ENCODE measurements at regions not wholly inside any gene's neighbourhood (a gene's known extent, or its start where the extent isn't known, plus 50 kb on each side); places are given as distances from the start of the nearest gene placed in this dataset.

DNA sequence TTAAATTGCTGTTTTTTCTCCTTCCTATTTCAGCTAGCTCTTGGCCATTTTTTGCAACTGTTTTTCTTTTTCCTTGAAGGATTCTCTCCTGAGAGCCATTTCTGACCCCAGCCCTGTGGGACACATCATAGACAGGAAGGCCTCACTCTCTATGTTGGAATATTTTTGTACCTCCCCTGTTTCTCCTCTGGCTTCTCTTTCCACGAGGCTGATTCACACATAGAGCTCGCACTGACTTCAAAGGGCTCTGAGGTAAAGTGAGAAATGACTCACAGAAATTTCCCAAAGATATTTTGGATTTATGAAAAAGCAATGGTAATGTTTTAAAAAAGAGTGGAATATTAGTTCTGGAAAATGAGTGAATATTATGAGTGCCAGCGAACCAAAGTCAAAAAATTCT is 181.7 kb upstream of the IGFBP7 start:
- Mint-ChIP-seq H3K9me3 (no peaks in the 10 kb centered on the region), H3K36me3 (ENCODE audit: low read depth) (no peaks in the 10 kb centered on the region), H3K4me3 (no peak overlapping the region), H3K27me3 (no peaks in the 10 kb centered on the region), H3K27ac (no peak overlapping the region), H3K4me1 (ENCODE audit: low read depth) (no peaks in the 10 kb centered on the region)

DNA sequence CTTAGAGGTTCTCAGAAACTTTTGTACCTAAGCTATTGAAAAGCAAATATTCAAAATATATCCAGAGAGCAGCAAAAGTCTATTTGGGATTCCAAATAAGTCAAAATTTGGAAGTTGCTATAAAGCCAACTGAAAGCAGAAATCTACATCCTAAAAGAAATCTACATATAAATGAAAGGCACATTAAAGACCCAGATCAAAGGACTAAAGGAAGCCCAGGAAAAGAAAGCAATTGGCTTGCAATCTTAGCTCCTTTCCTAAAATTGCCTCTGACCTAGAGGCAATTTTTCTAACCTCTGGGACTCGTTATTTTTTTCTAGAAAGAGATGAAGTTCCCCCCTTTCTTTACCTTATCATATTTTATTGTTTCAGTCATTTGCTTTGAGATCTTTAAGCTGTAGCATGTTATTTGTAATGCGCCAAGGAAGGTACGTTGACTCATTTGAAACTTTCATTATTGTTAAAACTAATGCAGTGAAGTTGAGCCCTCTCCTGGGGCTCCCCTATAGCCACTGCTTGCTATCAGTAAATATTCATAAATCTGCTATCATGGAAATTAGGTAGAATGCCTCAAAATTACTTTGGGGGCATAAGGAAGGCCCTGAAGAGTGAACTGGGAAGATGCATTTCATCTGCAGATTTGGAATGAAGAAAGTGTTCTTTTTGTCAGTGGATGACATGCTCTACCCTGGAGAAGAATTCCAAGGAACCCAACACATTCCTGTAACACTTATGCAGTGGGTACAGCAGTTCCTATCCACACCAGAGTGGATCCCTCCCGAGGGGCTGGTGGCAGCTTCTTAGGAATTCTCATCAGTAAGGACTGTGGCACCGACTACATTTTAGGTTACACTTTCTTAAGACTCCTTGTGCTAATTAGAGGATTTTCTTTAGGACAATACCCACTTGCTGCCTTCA is 177.8 kb upstream of the IGFBP7 start:
- no peaks in the 10 kb centered on the region for H3K27me3 Mint-ChIP-seq
- no peaks in the 10 kb centered on the region for H3K4me1 Mint-ChIP-seq (ENCODE audit: low read depth)
- H3K4me3 Mint-ChIP-seq = no peak overlapping the region
- H3K9me3 Mint-ChIP-seq = no peaks in the 10 kb centered on the region
- H3K36me3 Mint-ChIP-seq (ENCODE audit: low read depth) = no peaks in the 10 kb centered on the region
- no peak overlapping the region for H3K27ac Mint-ChIP-seq

DNA sequence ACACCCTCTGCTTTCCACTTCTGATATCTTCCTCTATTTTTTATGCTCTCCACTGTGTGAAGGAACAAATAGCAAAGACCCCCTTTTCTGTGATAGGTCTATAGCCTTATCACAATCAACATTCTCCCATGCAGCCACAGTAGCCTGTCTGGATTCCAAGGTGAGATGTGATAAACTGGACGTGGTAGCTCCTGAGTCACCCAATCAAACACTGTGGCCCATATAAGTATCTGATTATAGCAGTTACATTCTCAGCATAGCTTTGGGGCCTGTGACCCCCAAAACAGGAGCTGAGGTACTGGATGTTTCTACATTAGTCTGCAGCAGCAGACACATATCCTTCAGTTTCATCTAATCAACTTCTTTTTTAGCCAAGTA is 172.7 kb upstream of the IGFBP7 start:
- peaks cover 3% of the 10 kb centered on the region for H3K27me3 Mint-ChIP-seq
- H3K9me3 Mint-ChIP-seq = no peaks in the 10 kb centered on the region
- H3K36me3 Mint-ChIP-seq (ENCODE audit: low read depth) = no peaks in the 10 kb centered on the region
- H3K27ac Mint-ChIP-seq = no peak overlapping the region
- no peaks in the 10 kb centered on the region for H3K4me1 Mint-ChIP-seq (ENCODE audit: low read depth)
- no peak overlapping the region for H3K4me3 Mint-ChIP-seq

DNA sequence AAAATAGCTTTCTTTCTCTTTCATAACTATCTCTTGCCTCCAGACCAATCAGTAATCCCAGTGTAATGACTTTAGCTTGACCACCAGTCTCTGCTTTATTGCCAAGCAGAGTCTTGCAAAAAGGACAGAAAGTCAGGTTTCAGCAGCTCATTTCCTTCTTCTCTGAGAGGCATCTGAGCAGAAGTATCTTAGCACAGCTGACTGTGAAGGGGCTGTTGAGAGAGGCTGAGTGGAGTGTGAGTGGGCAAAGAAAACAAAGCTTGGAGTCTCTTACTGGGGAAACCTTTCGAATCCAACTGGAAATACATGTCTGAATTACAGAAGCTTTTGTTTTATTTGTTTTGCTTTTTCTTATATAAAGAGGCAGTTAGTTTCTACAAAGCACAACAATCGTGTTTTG is 170.3 kb upstream of the IGFBP7 start:
- H3K27me3 Mint-ChIP-seq = peaks cover 3% of the 10 kb centered on the region
- no peaks in the 10 kb centered on the region for H3K36me3 Mint-ChIP-seq (ENCODE audit: low read depth)
- no peak overlapping the region for H3K4me3 Mint-ChIP-seq
- no peaks in the 10 kb centered on the region for H3K9me3 Mint-ChIP-seq
- no peak overlapping the region for H3K27ac Mint-ChIP-seq
- H3K4me1 Mint-ChIP-seq (ENCODE audit: low read depth) = no peaks in the 10 kb centered on the region

GRCh38 chr4:57278780-57279179 is 168.6 kb upstream of the IGFBP7 start:
- H3K27ac Mint-ChIP-seq = no peak overlapping the region
- no peaks in the 10 kb centered on the region for H3K4me1 Mint-ChIP-seq (ENCODE audit: low read depth)
- H3K4me3 Mint-ChIP-seq = no peak overlapping the region
- H3K27me3 Mint-ChIP-seq = peaks cover 7% of the 10 kb centered on the region
- H3K36me3 Mint-ChIP-seq (ENCODE audit: low read depth) = no peaks in the 10 kb centered on the region
- H3K9me3 Mint-ChIP-seq = no peaks in the 10 kb centered on the region

- Mint-ChIP-seq H3K27ac (no peak overlapping the region), H3K4me3 (no peak overlapping the region), H3K27me3 (peaks cover 3% of the 10 kb centered on the region), H3K9me3 (no peaks in the 10 kb centered on the region), H3K36me3 (ENCODE audit: low read depth) (no peaks in the 10 kb centered on the region), H3K4me1 (ENCODE audit: low read depth) (no peaks in the 10 kb centered on the region)
These were observed 163.9 kb upstream of the IGFBP7 start for GRCh38 chr4:57274082-57274481.

- H3K36me3 Mint-ChIP-seq (ENCODE audit: low read depth) = no peaks in the 10 kb centered on the region
- H3K4me1 Mint-ChIP-seq (ENCODE audit: low read depth) = no peaks in the 10 kb centered on the region
- peaks cover 3% of the 10 kb centered on the region for H3K27me3 Mint-ChIP-seq
- no peaks in the 10 kb centered on the region for H3K9me3 Mint-ChIP-seq
- no peak overlapping the region for H3K4me3 Mint-ChIP-seq
- H3K27ac Mint-ChIP-seq = no peak overlapping the region
These were observed 160.2 kb upstream of the IGFBP7 start for GRCh38 chr4:57270346-57270745.

DNA sequence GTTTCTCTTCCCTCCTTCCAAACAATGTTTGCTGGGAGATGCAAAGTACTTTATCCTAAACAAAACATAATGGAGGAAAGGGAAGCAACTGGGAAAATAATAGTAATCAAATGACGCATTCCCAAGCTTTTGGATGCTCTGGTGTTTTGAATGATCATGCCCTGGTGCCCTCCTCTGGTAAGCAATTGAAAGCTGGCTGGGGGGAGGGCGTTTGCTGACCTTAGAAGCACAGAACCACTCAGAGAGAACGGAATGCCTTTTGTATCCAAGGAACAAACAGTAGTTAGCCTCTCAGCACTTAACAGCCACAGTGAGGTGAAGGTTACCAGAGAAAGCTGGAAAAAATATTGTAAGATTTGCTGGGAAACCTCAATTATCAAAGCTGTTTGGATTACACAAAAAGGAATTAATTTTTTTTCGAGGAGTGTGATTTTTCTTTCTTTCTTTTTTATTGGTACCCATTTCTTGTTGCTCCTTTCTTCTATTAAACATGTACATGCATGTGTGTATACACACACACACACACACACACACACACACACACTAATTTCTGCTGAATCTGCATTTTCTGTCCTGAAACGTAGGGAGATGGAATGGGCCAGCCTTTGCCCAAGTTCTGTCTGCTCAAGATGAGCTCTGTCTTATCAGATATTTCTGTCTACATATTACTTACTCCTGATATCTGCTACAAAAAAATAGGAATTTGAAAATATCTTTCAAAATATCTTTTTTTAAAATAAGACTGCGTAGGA is 155.8 kb upstream of the IGFBP7 start:
- H3K36me3 Mint-ChIP-seq (ENCODE audit: low read depth) = no peaks in the 10 kb centered on the region
- H3K4me3 Mint-ChIP-seq = no peak overlapping the region
- no peak overlapping the region for H3K27ac Mint-ChIP-seq
- H3K4me1 Mint-ChIP-seq (ENCODE audit: low read depth) = no peaks in the 10 kb centered on the region
- H3K9me3 Mint-ChIP-seq = no peaks in the 10 kb centered on the region
- H3K27me3 Mint-ChIP-seq = no peaks in the 10 kb centered on the region

DNA sequence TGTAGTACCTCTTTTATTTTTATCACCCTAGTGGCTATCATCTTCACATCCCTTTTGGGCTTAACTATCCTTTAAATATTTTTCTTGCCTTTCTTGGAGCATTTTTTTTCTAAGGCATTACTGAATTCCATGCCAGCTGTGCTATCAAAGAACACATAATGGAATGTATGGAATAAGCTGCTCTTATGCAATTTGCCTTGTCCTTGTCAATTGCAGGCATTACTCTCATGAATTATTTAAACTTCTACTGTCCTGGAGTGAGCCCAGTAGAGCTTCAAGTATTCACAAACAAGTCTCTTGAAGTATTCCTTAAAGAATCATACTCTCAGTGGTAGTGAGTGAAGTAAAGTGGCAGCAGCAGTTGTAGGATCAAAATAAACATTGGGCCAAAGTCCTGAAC is 144.6 kb upstream of the IGFBP7 start:
- Mint-ChIP-seq H3K4me1 (ENCODE audit: low read depth) (no peaks in the 10 kb centered on the region), H3K27me3 (no peaks in the 10 kb centered on the region), H3K9me3 (no peaks in the 10 kb centered on the region), H3K36me3 (ENCODE audit: low read depth) (no peaks in the 10 kb centered on the region), H3K27ac (no peak overlapping the region), H3K4me3 (no peak overlapping the region)

- H3K4me3 Mint-ChIP-seq = no peak overlapping the region
- H3K36me3 Mint-ChIP-seq (ENCODE audit: low read depth) = no peaks in the 10 kb centered on the region
- H3K4me1 Mint-ChIP-seq (ENCODE audit: low read depth) = no peaks in the 10 kb centered on the region
- H3K27ac Mint-ChIP-seq = no peak overlapping the region
- H3K9me3 Mint-ChIP-seq = no peaks in the 10 kb centered on the region
- peaks cover 3% of the 10 kb centered on the region for H3K27me3 Mint-ChIP-seq
These were observed 138.9 kb upstream of the IGFBP7 start for GRCh38 chr4:57249083-57249482.

DNA sequence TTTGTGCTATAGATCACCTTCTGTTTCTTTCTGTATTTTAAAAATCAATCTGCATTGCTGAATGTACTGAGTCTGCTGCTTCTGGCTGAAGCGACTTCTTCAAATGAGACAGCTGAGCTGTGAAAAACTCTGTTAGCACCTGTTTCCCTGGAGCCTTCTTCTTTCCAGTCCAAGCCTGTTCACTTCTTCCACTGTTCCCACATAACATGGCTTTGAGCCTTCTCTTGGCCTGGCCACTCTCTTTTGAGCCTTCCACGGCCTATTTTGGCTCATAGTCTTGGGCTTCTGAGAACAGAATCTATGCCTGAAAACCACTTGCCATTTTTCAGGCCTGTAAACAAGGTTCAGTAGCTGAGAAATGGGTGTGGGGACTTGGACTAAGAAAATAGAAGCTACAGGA is 132.9 kb upstream of the IGFBP7 start:
- Mint-ChIP-seq H3K36me3 (ENCODE audit: low read depth) (no peaks in the 10 kb centered on the region), H3K27me3 (peaks cover 6% of the 10 kb centered on the region), H3K4me3 (no peak overlapping the region), H3K9me3 (no peaks in the 10 kb centered on the region), H3K4me1 (ENCODE audit: low read depth) (no peaks in the 10 kb centered on the region), H3K27ac (no peak overlapping the region)

DNA sequence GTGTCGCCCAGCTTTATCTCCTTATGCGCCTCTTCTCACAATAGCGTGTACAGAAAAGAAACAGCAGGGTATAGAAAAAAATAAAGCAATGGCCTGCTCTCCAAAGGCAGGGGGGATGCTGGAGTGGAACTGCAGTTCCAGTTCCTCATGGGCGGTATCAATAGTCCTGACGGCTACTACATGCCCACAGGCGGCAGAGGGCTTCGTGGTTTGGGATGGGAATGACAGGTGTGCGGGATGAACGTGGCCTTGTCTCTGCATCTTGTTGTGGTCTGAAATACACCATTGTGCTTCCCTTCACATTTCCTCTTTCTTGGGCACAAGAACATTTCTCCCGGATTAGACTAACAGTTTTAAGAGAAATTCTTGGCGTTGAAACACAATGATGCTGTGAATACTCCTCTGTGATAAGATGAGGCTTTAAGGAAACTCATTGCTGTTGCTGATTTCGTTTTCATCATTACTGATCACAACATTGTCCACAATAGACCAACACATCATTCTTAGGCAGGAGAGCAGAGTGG is 124.1 kb upstream of the IGFBP7 start:
- Mint-ChIP-seq H3K27ac (no peak overlapping the region), H3K36me3 (ENCODE audit: low read depth) (no peaks in the 10 kb centered on the region), H3K27me3 (peaks cover 4% of the 10 kb centered on the region), H3K4me3 (no peak overlapping the region), H3K9me3 (no peaks in the 10 kb centered on the region), H3K4me1 (ENCODE audit: low read depth) (no peaks in the 10 kb centered on the region)

DNA sequence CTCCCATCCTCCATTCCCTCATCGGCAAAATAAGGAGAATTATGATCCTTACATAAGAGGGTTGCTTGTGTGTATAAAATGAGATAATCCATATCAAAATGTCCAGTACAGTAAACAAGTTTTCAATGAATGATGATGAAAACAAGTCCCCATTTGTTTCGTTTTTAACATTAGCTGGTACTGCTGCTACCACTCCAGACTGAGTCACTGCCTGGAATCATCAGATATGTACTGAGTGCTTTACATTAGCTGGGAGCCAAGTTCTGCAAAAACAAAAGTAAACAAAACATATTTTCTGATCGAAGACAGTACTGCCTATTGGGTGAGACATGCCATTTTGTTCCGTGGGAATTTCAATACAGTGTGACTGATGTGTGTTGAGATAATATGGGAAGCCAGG is 123.2 kb upstream of the IGFBP7 start:
- no peak overlapping the region for H3K4me3 Mint-ChIP-seq
- no peaks in the 10 kb centered on the region for H3K4me1 Mint-ChIP-seq (ENCODE audit: low read depth)
- no peaks in the 10 kb centered on the region for H3K9me3 Mint-ChIP-seq
- H3K27me3 Mint-ChIP-seq = peaks cover 4% of the 10 kb centered on the region
- H3K36me3 Mint-ChIP-seq (ENCODE audit: low read depth) = no peaks in the 10 kb centered on the region
- H3K27ac Mint-ChIP-seq = no peak overlapping the region

DNA sequence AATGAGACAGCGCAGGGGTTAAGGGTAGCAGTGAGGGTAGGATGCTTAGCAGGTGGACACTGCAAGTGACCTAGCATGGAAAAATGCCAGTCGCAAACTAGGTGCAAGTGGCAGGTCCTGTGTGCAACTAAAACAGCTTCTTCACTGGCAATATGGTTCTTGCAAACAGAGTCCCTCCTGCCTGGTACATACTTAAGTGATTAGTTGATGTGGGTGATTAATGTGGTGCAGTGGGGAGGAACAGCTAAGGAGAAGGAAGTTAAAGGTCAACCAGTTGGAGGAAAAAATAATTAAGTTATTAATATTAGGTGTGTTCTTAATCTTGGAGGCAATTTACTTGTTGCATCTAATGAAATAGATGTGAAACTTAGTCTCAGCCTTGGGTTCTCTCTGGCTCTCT is 121.6 kb upstream of the IGFBP7 start:
- Mint-ChIP-seq H3K9me3 (no peaks in the 10 kb centered on the region), H3K4me3 (no peak overlapping the region), H3K4me1 (ENCODE audit: low read depth) (no peaks in the 10 kb centered on the region), H3K27me3 (peaks cover 8% of the 10 kb centered on the region), H3K27ac (no peak overlapping the region), H3K36me3 (ENCODE audit: low read depth) (no peaks in the 10 kb centered on the region)

DNA sequence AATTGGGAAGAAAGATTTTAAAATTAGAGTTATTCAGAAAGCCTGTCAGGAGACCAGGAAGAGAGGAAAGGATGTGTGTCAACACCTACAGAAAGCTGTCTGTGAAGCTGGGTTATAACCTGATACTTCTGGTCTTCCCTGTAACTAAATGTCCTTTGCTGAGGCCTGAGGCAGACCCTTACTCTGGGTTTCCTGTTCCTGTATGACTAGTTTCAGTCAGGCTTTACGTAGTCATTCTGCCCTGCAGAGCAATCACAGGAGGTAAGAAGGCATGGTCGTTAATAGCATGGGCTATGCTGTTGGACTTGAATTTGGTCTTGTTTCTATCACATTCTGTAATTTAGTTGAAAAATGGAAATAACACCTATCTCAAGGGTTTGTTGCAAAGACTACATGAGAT is 110.5 kb upstream of the IGFBP7 start:
- no peak overlapping the region for H3K27ac Mint-ChIP-seq
- no peaks in the 10 kb centered on the region for H3K4me1 Mint-ChIP-seq (ENCODE audit: low read depth)
- H3K4me3 Mint-ChIP-seq = no peak overlapping the region
- H3K9me3 Mint-ChIP-seq = peaks cover 4% of the 10 kb centered on the region
- H3K36me3 Mint-ChIP-seq (ENCODE audit: low read depth) = no peaks in the 10 kb centered on the region
- no peaks in the 10 kb centered on the region for H3K27me3 Mint-ChIP-seq
